CD4-positive, alpha-beta T cell treated with Interleukin-1 beta for 1 hour (primary cell): ENCODE measurements at regions not wholly inside any gene's neighbourhood (a gene's known extent, or its start where the extent isn't known, plus 50 kb on each side); places are given as distances from the start of the nearest gene placed in this dataset.

Experiments
- DNase-seq, 2 donors: peaks; one replicate each; pipeline ENCODE4 v3.0.0-alpha.2; 2020 to 2022

DNA sequence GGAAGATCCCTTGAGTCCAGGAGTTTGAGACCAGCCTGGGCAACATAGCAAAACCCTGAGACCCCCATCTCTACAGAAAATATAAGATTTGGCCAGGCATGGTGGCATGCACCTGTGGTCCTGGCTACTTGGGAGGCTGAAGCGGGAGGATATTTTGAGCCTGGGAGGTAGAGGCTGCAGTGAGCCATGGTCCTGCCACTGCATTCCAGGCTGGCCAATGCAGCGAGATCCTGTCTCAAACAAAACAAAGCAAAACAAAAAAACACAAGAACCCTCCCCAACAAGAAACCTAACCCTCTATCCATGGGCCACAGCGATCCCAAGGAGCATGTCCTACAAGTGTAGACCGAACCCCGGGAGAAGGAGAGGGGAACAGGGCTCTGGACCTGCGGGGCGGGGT, 133.3 kb downstream of the MGAT5B start:
- DNase-seq = no peak

DNA sequence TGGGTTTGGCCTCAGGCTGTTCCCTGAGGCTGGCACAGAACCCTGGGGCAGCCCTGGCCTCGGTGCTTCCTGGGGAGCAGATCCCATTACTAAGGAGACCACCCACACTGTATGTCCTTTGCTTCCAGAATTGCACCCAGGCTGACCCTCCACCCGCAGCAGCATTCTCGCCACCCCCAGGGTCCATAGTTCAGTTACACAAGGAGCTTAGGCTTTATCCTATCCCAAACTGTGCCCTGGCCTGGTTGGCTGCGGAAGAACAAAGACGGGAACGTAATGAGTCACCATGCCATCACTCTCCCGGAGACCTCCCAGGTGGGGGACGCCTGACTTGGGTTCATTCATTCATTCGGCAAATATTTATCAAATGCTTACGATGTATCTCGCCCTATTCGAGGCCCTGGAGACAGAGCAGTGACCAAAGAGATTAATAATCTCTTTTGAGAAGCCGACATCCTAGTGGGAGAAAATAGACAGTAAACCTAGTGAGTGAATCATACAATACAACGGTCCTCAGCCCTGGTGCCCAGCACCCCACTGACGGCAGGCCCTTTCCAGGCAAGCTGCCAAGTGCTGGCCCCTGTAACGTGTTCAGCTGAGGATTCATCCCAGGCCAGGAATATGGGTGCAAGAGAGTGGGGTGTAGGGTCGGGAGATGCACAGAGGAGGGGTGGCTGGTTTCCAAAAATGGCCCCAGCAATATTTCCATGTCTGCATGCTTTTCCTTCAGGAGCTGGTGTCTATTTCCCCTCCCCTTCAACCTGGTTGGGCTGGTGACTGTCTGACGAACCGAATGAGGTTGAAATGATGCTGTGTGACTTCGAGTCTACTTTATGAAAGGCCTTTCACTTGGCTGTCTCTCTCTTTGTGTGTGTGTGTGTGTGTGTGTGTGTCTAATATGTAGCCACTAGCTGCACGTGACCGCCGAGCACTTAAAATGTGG, 134.2 kb downstream of the MGAT5B start:
- DNase-seq = no peak

DNA sequence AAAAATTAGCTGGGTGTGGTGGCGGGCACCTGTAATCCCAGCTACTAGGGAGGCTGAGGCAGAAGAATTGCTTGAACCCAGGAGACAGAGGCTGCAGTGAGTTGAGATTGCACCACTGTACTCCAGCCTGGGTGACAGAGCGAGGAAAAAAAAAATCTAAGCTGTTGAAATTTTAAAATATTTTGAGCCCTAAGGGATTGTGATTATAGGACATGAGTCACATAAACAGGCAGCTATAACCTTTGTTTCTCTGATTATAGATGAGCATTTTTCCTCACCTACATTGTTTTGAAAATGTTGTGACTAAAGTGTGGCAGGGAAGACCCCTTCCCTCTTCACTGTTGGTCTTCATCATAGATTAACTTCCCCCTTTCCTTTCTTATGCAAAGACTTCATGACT, 135.5 kb downstream of the MGAT5B start:
- no peak for DNase-seq

DNA sequence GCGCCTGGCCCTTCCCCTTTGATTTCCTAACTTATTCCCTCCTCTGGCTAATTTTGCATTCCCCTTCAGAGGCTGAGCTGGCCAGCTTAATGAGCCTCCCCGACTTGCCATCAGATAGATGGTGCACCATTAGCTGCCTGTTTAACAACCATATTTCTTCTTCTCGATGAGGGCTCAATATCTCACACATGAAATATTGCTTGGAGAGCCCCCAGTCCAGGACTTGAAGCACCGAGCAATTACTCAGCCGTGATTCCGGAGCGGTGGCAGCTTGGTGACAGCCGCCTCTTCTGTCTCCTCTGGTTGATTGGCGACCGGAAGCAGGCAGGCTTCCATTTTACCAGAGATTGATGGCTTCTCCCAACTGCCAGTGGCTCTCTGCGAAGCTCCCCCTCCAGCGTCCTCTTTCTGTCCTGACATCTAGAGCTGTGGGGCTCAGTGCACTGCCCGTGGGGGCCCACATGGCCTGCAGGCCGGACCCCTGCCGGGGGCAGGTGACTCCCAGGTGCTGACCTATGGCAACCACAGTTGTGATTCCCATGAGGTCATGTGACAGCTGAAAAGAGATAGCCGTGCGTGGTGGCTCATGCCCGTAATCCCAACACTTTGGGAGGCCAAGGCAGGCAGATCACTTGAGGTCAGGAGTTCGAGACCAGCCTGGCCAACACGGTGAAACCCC, 133.7 kb upstream of the SEC14L1 start:
- DNase-seq = no peak

DNA sequence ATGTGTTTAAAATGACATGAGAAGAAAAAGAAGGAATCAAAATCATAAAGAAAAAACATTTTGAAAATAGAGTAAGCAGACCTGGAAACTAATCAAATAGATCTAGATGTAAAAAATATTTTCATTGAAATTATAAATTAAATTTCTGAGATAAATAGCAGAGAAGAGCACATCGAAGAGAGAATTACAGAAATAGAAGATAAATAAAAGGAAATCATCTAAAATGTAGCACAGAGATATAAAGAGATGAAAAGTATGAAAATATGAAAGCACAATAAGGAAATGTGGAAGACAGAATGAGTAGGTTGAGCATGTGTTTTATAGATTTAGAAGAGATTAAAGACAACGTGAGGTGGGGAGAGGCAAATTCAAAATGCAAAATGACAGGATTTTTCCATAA, 130.9 kb upstream of the SEC14L1 start:
- DNase-seq = no peak

DNA sequence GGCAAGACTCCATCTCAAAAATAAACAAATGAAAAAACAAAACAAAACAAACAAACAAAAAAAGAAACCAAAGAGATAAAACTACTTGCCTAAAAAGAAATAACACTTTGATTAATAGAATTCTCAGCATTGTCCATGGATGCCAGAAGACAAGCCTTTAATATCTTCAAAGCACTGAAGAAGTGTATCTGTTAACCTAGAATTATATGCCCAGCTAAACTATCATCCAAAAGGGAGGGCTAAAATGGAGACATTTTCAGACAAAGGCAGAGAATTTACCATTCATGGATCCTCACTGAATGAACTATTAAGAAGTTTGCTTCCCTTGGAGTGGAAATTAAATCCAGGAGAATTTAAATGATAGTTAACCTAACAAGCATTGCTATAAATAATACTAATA, 130.1 kb upstream of the SEC14L1 start:
- no peak for DNase-seq

DNA sequence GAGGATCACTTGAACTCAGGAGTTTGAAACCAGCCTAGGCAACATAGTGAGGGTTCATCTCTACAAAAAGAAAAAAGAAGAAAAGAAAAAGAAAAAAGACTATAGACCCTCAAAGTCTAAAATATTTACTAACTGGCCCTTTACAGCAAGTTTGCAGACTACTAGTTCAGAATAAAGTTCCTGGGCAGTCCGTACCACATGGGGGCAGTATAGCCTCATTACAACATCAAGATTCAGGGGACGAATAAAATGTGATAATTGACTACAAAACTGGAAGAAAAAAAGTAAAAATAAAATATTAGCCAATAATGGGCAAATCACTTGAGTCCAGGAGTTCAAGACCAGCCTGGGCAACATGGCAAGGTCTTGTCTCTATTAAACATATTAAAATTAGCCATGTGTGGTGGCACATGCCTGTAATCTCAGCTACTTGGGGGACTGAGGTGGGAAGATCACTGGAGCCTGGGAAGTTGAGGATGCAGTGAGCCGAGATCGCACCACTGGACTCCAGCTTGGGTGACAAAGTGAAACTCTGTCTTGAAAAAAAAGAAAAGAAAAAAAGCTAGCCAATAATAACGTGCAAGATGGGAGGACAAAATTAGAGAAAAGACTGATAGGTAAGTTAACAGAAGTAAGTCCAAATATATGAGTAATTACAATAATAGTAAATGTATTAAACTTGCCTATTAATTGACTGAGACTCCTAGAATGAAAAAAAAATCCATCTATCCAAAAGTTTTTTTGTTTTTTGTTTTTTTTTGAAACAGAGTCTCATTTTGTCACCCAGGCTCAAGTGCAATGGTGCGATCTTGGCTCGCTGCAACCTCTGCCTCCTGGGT, 129.4 kb upstream of the SEC14L1 start:
- DNase-seq = peak; percentile 27 to 55

DNA sequence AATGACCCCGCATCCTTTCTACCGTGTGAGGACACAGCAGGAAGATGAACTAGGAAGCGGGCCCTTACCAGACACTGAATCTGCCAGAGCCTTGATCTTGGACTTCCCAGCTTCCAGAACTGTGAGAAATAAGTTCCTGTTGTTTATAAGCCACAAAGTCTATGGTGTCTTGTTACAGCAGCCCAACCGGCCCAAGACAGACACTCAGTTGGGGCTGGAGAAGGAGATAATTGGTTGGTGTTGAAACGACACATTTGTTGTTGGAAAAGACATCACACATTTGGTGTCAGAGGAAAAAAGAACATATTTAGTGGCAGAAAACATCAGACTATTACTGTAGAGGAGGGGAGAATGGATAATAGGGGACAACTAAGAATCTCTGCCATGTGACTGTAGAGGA, 122.3 kb upstream of the SEC14L1 start:
- DNase-seq = no peak

DNA sequence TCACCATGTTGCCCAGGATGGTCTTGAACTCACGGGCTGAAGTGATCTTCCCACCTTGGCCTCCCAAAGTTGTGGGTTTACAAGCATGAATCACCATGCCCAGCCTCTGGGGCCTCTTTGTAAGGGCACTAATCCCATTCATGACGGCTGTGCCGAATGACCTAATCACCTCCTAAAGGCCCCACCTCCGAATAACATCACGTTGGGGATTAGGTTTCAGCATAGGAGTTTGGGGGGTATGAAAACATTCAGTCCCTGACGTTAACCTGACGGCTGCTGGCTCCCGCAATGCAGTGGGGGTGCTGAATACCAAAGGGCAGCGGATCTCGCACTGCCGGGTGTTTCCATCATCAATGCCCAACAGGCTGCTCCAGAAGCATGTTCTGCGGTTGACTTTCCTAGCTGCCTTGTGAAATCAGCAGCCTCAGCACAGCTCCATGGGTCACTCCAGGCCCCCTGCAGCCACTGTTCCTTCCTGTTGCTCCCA, 120.8 kb upstream of the SEC14L1 start:
- DNase-seq = no peak

DNA sequence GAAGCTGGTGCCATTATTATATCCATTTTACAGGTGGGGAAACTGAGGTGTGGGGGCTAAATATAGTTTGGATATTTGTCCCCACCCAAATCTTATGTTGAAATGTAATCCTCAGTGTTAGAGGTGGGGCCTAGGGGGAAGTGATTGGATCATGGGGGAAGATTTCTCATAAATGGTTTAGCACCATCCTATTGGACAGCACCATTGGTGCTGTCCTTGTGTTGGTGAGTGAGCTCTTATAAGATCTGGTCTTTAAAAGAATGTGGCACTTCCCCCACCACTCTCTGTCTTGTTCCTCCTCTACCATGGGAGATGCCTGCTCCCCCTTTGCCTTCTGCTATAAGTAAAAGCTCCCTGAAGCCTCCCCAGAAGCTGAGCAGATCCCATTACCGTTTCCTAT, 119.8 kb upstream of the SEC14L1 start:
- no peak for DNase-seq

DNA sequence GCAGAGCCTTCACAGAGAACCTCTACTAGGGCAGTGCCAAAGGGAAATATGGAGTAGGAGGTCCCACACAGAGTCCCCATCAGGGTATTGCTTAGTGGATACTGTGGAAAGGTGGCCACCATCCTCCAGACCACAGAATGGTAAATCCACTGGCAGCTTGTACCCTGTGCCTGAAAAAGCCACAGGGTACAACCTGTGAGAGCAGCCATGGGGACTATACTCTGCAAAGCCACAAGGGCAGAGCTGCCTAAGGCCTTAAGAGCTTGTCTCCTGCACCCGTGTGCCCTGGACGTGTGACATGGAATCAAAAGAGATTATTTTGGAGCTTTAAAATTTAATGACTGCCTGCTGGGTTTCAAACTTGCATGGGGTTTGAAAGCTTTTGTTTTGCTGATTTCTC, 118.0 kb upstream of the SEC14L1 start:
- DNase-seq = no peak

DNA sequence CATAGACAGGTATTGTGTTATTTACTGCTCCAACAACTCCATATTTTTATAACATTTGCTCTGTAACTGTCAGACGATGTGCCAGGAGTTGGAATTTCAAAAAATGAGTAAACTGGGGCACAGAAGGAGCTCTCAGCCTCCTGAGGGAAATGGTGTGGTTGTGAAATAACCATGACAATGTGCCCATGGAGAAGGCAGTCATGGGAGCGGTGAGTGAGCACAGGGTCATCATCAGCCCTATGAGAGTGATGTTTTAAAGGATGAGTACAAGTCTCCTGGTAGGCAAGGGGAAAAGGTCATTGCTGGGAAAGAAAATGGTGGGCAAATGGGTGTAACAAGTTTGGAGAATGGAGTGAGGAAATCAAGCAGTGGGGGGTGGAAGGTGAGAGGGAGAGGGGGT, 115.0 kb upstream of the SEC14L1 start:
- DNase-seq = no peak

DNA sequence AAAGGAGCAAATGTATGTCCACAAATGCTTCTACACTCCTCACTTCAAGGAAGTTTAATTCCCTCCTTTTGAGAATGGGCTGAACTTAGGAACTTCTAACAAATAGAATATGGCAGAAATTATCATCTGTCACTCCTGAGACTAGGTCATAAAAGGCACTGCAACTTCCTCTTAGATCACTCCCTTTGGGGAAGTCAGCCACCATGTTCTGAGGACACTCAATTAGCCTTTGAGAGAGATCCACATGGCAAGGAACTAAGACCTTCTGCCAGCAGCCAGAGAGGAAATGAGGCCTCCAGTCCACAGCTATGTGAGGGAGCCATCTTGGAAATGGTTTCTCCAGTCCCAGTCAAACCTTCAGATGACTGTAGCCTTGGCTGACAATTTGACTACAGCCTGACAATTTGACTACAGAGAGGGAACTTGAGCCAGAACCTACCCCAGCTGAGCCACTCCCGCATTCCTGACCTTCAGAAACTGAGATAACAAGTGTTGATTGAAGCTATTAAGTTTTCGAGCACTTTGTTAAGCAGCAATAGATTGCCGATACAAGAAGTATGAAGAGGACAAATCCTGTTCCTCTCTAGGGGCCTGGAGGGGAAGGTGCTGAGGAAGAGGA, 113.4 kb upstream of the SEC14L1 start:
- no peak for DNase-seq

DNA sequence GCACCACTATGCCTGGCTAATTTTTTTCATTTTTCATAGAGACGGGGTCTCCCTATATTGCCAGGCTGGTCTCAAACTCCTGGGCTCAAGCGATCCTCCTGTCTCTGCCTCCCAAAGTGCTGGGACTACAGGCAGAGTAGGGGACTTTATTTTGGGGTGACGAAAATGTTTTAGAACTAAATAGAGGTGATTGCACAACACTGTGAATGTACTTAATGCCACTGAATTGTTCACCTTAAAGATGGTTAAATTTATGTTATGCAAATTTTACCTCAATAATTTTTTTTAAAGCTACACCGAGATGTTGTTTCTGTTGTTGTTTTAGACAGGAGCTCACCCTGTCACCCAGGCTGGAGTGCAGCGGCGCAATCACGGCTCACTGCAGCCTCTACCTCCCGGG, 111.9 kb upstream of the SEC14L1 start:
- no peak for DNase-seq

DNA sequence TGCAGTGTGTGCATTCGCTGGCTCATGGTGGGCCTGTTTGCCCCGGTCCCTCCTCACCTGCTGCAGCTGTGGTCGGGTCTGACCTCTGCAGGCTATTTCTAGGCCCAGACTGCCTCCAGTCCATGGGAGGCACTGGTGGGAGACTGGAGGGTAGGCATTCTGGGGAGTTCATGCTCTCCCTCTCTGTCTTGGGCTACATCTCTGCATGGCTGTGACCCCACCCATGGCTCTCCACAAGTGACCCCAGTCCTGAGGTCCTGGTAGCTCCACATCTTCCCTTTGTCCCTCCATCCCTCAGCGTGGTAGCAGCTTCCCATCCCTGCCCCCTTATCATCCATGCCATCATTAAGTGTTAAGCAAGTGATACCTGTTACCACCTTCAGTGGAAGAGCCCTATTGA, 107.8 kb upstream of the SEC14L1 start:
- no peak for DNase-seq

DNA sequence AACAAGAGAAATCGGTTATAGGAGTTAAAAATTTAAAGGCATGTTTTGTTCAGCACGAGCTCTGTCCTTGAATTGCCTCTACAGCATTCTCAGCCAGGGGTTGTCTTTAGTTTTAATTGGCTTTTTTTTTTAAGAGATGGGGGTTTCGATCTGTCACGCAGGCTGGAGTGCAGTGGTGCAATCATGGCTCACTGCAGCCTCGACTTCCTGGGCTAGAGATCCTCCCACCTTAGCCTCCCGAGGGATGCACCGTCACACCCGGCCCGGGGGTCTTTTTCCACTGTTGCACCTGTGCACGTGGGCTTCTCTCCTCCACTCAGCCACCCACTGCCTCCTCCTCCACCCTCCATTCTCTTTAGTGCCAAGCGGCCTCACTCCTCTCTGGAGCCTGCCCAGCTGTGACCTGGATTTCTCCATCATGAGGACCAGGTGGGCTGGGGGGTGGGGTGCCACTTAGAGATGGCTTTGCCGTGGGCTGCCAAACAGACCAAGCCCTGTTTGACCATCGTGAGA, 106.8 kb upstream of the SEC14L1 start:
- DNase-seq = no peak

DNA sequence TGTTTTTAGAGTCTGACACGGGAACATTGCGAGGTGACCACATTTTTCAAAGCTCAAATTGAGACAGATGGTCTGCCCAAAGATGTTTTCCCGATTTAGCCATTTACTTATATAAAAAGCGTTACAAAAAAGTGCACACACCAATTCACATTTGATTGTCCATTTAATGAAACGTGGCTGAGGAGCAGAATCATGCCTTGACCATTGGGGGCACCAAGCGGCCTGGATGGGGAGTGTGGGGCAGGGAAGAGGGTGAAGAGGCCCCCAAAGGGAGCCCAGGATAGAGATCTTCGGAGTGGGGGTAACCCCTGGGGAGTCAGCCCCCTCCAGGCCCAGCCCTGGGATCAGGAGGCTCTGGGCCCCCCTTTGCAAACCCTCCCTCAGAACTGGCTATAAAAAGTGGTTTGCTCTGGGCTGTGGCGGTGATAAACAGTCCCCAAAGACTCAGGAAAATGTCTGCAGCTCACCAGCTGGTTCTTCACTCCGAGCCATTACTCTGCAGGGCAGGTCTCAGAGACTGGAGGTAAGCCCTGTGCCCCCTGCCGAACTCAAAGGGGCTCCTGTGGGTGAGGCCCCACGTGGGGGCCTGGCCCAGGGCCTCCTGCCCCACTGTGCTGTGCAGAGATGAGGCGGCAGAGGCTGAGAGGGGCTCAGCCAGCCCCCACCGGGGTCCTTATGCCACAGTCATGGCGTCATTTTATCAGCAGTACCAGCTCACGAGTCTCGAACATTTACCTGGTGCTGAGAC, 105.9 kb upstream of the SEC14L1 start:
- DNase-seq = no peak

DNA sequence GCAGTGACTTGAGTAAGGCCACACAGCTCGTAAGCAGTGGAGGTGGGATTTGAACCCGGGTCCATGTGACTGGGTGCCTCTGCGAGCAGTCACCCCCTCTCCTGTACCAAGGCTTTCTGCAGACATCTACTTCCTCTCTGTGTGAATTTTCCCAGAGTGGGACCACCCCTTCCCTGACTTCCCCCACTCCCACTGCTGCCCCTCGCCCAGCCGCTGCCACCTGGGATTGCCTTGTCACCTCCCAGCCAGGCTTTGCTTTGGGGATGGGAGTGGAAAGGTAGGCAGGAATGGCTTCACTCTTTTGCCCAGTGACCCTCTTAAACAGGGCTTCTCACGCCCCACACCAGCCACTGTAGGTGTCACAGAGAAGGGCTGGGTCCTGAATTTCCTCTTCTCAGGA, 105.2 kb upstream of the SEC14L1 start:
- no peak for DNase-seq

DNA sequence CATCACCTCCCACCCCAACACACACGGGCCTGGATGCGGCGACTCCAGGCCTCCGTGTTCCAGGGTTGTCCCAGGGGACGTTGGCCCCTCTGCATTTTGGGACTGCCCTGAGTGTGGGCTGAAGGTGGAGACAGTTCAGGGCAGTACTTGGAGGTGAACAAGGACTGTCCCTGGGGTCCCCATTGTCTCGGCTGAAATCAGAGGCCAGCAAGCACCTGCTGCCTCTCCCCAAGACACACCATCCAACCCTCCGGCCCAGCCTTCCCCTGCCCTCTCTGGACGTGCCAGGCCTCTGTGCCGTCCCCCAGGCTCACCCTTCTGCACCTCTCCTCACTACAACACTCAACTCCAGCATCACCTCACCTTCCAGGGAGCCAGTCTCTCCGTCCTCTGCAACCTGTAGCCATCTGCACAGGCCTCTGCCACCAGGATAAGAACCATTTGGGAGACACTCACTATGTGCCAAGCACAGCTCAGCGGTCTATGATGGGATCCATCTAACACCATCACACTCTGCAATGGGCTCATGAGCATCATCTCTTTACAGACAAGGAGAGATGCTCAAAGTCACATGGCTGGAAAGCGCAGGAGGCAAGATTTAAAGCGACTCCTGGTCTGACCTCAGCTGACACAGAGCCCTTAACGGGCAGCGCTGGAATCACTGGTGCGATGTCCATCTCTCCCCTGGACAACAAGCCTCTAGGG, 104.5 kb upstream of the SEC14L1 start:
- no peak for DNase-seq

DNA sequence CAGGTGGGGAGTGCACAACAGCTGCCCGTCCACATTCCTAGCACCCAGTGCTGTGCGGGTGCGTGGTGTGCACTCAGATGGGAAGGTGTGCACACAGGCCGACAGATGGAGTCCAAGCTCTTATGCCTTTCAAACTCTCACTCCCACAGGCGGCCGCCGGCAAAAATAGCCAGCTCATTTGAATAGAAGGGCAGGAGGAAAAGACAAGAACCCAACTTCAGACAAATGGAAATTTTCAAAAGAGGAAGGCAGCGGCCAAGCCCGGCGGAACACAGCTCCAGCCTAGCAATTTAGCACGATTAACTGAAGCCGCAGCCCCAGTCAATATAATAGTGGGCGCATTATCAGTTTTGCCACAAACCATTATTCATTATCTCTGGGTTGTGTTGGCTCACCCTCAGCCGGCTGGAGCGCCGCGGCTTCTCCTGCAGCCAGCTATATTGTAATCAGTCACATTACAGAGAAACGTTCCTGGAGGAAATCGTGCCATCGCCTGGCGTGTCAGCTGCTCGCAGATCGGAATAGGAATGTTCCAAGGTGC, 103.9 kb upstream of the SEC14L1 start:
- no peak for DNase-seq

DNA sequence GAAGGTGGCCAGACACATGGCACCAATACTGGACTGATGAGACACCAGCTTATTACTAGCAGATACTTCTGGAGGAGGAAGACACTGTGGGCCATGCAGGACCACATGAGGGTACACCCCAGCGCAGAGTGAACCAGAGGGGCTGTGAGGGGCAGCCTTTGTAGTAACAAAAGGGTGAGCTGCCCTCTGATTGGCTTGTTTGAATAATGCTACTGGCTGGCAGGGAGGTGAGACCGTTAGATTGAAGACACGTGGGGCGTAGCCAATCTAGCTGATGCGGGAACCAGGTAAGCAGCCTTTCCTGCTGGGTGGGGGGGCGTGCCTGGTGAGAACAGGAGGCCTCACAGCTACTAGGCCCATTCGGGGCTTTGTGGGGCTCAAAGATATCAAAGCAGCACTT, 102.8 kb upstream of the SEC14L1 start:
- no peak for DNase-seq
